BE2C (cell line): ENCODE measurements at regions not wholly inside any gene's neighbourhood (a gene's known extent, or its start where the extent isn't known, plus 50 kb on each side); places are given as distances from the start of the nearest gene placed in this dataset.

Source experiments
- DNase-seq: peaks from one replicate; pipeline ENCODE4 v3.0.0-alpha.2; 2020
- H3K27me3 ChIP-seq: fragments of 250-450 bp; sonication (Bioruptor Pico); 2 replicates; pipeline ENCODE4 v1.5.1; 2020; ENCODE audit warnings: mild to moderate bottlenecking
- H3K36me3 ChIP-seq: fragments of 250-450 bp; sonication (Bioruptor Pico); 2 replicates; pipeline ENCODE4 v1.5.1; 2020; ENCODE audit warnings: mild to moderate bottlenecking
- H3K4me1 ChIP-seq: fragments of 250-450 bp; sonication (Bioruptor Pico); 2 replicates; pipeline ENCODE4 v1.5.1; 2020
- H3K4me3 ChIP-seq: 2 replicates; pipeline ENCODE4 v1.5.1; 2011; ENCODE audit warnings: low read depth, low read length
- H3K9me3 ChIP-seq: fragments of 250-450 bp; sonication (Bioruptor Pico); 2 replicates; pipeline ENCODE4 v1.5.1; 2020
- TF ChIP-seq, protein P1 (sequence below): IDR thresholded peaks from 2 replicates; pipeline ENCODE4 v1.5.1; 2012; ENCODE audit warnings: mild to moderate bottlenecking, low read depth, low read length

- H3K4me3 ChIP-seq: no peak overlapping the region
- DNase-seq: no peak
- TF ChIP-seq, protein P1, sequence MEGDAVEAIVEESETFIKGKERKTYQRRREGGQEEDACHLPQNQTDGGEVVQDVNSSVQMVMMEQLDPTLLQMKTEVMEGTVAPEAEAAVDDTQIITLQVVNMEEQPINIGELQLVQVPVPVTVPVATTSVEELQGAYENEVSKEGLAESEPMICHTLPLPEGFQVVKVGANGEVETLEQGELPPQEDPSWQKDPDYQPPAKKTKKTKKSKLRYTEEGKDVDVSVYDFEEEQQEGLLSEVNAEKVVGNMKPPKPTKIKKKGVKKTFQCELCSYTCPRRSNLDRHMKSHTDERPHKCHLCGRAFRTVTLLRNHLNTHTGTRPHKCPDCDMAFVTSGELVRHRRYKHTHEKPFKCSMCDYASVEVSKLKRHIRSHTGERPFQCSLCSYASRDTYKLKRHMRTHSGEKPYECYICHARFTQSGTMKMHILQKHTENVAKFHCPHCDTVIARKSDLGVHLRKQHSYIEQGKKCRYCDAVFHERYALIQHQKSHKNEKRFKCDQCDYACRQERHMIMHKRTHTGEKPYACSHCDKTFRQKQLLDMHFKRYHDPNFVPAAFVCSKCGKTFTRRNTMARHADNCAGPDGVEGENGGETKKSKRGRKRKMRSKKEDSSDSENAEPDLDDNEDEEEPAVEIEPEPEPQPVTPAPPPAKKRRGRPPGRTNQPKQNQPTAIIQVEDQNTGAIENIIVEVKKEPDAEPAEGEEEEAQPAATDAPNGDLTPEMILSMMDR: no peak
- H3K27me3 ChIP-seq: no peaks in the 10 kb centered on the region
- H3K4me1 ChIP-seq: peaks cover 4% of the 10 kb centered on the region; the same call in 1 of the 2 replicates
- no peaks in the 10 kb centered on the region for H3K36me3 ChIP-seq
- H3K9me3 ChIP-seq: no peaks in the 10 kb centered on the region
Measured at GRCh38 chr13:42681326-42682100, 99.9 kb upstream of the FAM216B start.

- Histone ChIP-seq H3K27me3 (no peaks in the 10 kb centered on the region), H3K9me3 (no peaks in the 10 kb centered on the region), H3K36me3 (no peaks in the 10 kb centered on the region), H3K4me3 (no peak overlapping the region), H3K4me1 (peaks cover 4% of the 10 kb centered on the region; the same call in 1 of the 2 replicates)
- DNase-seq: no peak
- TF ChIP-seq, protein P1: no peak
Measured at GRCh38 chr13:42684226-42684625, 97.2 kb upstream of the FAM216B start.

- DNase-seq: no peak
- TF ChIP-seq, protein P1: no peak
- Histone ChIP-seq H3K36me3 (no peaks in the 10 kb centered on the region), H3K4me1 (peaks cover 4% of the 10 kb centered on the region; the same call in 1 of the 2 replicates), H3K9me3 (no peaks in the 10 kb centered on the region), H3K27me3 (no peaks in the 10 kb centered on the region), H3K4me3 (no peak overlapping the region)
Measured at GRCh38 chr13:42685751-42686150, 95.6 kb upstream of the FAM216B start.

- H3K9me3 ChIP-seq: no peaks in the 10 kb centered on the region
- TF ChIP-seq, protein P1: no peak
- no peak overlapping the region for H3K4me3 ChIP-seq
- DNase-seq: no peak
- H3K36me3 ChIP-seq: no peaks in the 10 kb centered on the region
- H3K27me3 ChIP-seq: no peaks in the 10 kb centered on the region
- peaks cover 4% of the 10 kb centered on the region; the same call in 1 of the 2 replicates for H3K4me1 ChIP-seq
Measured at GRCh38 chr13:42686165-42686564, 95.2 kb upstream of the FAM216B start.

DNA sequence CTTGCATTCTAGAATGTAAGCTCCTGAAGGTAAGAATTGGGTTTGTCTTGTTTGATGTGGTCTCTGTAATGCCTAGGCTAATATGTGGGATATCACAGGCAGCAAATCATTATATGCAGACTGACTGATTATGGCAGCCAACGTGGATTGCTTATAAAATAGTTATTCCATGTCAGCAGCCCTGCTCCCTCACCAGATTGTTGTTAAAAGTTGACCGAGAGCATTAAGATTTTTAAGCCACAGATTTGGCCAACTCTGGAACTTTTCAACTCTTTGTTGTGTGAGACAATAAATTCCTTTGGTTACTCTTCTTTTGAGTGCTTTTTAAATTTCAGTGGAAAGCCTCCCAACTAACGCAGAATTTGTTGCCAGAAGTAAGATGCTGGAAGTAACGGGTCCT lies 92.6 kb upstream of the FAM216B start:
- H3K36me3 ChIP-seq: no peaks in the 10 kb centered on the region
- no peak overlapping the region for H3K4me3 ChIP-seq
- no peak for DNase-seq
- TF ChIP-seq, protein P1: no peak
- H3K4me1 ChIP-seq: peaks cover 4% of the 10 kb centered on the region
- no peaks in the 10 kb centered on the region for H3K27me3 ChIP-seq
- no peaks in the 10 kb centered on the region for H3K9me3 ChIP-seq

DNA sequence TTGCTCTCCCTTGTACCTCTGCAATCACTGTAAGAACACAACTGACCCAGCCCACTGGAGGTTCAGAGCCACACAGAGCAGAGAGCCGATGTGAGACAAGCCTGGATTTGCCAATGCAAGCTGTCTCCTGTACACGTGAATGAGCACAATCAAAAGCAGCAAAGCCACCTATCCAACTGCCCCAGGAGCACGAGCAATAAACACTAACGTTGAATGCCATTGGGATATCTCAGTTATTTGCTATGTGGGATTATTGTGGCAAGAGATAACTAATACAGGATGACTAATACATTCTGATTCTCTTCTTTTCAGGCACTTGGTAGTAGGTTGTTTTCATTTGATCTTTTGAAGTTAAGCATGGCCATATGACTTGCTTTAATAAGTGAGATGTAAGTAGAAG lies 85.2 kb upstream of the FAM216B start:
- H3K9me3 ChIP-seq: no peaks in the 10 kb centered on the region
- DNase-seq: no peak
- H3K4me3 ChIP-seq: no peak overlapping the region
- H3K4me1 ChIP-seq: no peaks in the 10 kb centered on the region; the same call in 1 of the 2 replicates
- H3K36me3 ChIP-seq: no peaks in the 10 kb centered on the region
- TF ChIP-seq, protein P1: no peak
- no peaks in the 10 kb centered on the region for H3K27me3 ChIP-seq
